Panc1 (cell line): ENCODE measurements at regions not wholly inside any gene's neighbourhood (a gene's known extent, or its start where the extent isn't known, plus 50 kb on each side); places are given as distances from the start of the nearest gene placed in this dataset.

Experiments
- ATAC-seq: fragments of 200-7000 bp; cut with Tn5 transposase; 2 replicates; pipeline ENCODE4 v1.9.1; 2020; ENCODE audit warnings: mild to moderate bottlenecking, moderate library complexity
- BruUV-seq: library from RNA; stranded (reverse); fragments of 400-500 nt; replicated peaks from 2 replicates; lab custom pipeline; 2021; lab: Mats Ljungman, UMichigan
- CTCF ChIA-PET: fragments of 300-600 bp; sonication (Branson Sonifier 250); formaldehyde crosslinking; loops from one replicate; lab custom pipeline; 2022; ENCODE audit warnings: antibody characterized with exemption; lab: Charles Lee
- POLR2A ChIA-PET: fragments of 300-600 bp; sonication (Branson Sonifier 250); formaldehyde crosslinking; loops from one replicate; lab custom pipeline; 2022; ENCODE audit warnings: antibody characterized with exemption; lab: Charles Lee
- DNase-seq: peaks from one replicate; pipeline ENCODE4 v3.0.0-alpha.2; 2010; ENCODE audit warnings: low read depth, low spot score
- H3K27ac ChIP-seq: 2 replicates; pipeline ENCODE4 v1.5.1; 2011; ENCODE audit warnings: mild to moderate bottlenecking, low read length, inconsistent platforms
- H3K27me3 ChIP-seq: fragments of 200-500 bp; sonication (Bioruptor generic); 2 replicates; pipeline ENCODE4 v1.6.0; 2014; ENCODE audit warnings: low read length, inconsistent platforms; ENCODE audit not compliant: control insufficient read depth, insufficient read depth
- H3K36me3 ChIP-seq: fragments of 200-500 bp; sonication (Bioruptor generic); 2 replicates; pipeline ENCODE4 v1.5.1; 2014; ENCODE audit warnings: inconsistent platforms, mild to moderate bottlenecking, low read length, moderate library complexity; ENCODE audit not compliant: control insufficient read depth, insufficient read depth
- H3K4me1 ChIP-seq: 2 replicates; pipeline ENCODE4 v1.5.1; 2011; ENCODE audit warnings: inconsistent platforms, mild to moderate bottlenecking, low read length, moderate library complexity; ENCODE audit not compliant: control insufficient read depth, insufficient read depth
- H3K4me3 ChIP-seq, 2 experiments: 2 replicates each; pipeline ENCODE4 v1.5.1; 2011 to 2012; ENCODE audit warnings: low read depth in 2 of 2, low read length in 2 of 2, mild to moderate bottlenecking in 2 of 2, inconsistent platforms in 1 of 2, moderate library complexity in 1 of 2
- H3K9me3 ChIP-seq: fragments of 200-500 bp; sonication (Bioruptor generic); 2 replicates; pipeline ENCODE4 v1.5.1; 2014; ENCODE audit warnings: low read depth, mild to moderate bottlenecking, inconsistent platforms, low read length, moderate library complexity; ENCODE audit not compliant: control insufficient read depth, insufficient read depth
- CTCF ChIP-seq: fragments of 450-650 bp; IDR thresholded peaks from 2 replicates; pipeline ENCODE4 v1.5.1; 2017; ENCODE audit warnings: mild to moderate bottlenecking
- POLR2AphosphoS5 ChIP-seq: IDR thresholded peaks from 2 replicates; pipeline ENCODE4 v1.6.1; 2012; ENCODE audit warnings: mild to moderate bottlenecking, low read depth, low read length, moderate library complexity
- REST ChIP-seq, 2 experiments: IDR thresholded peaks; 2 replicates each; pipeline ENCODE4 v1.6.1; 2011 to 2012; ENCODE audit warnings: low read depth in 2 of 2, control low read depth in 1 of 2, low read length in 1 of 2, mild to moderate bottlenecking in 1 of 2, moderate library complexity in 1 of 2; ENCODE audit not compliant: insufficient read depth in 1 of 2
- SIN3A ChIP-seq: IDR thresholded peaks from 2 replicates; pipeline ENCODE4 v1.6.1; 2012; ENCODE audit warnings: low read depth, mild to moderate bottlenecking, low read length, moderate library complexity, borderline replicate concordance; ENCODE audit not compliant: insufficient read depth
- TCF7L2 ChIP-seq: IDR thresholded peaks from 2 replicates; pipeline ENCODE4 v1.6.1; 2011; ENCODE audit warnings: mild to moderate bottlenecking, low read depth, low read length, inconsistent platforms
- in situ Hi-C: cut with HindIII; loops from 2 replicates; pipeline ENCODE4 v1.10.0; 2016; ENCODE audit warnings: low sequenced_read_pairs, low pct_unique_long_range_greater_than_20kb
- intact Hi-C: fragments of 100-400 bp; cut with micrococcal nuclease; formaldehyde crosslinking; loops from one replicate; pipeline ENCODE4 v1.10.0; 2022; ENCODE audit not compliant: unreplicated experiment

DNA sequence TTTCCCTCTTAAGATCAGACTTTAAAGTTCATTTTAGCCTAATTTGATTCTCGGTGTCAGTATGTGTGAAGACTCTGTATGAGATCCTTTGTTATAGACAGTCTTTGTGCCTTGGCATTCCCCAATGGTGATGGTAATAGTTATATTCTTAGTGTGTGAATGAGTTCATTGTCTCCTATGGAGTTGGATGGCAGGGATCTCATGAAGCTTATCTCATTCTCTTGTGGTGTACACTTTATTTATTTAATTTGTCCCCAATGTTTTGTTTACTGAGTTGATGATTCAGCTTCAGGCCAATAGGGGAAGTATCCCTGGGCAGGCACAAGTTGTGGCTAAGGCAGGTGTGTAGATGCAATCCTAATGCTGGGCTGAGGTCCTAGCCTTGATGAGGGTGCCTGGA, 222.0 kb upstream of the DPPA4 start:
- ChIA-PET CTCF (no interaction called here), POLR2A (no interaction called here)
- DNase-seq, result no peak
- in situ Hi-C loops, result no loop called here
- no TSS peak for BruUV-seq
- Histone ChIP-seq H3K9me3 (no peaks in the 10 kb centered on the region; the same call in 1 of the 2 replicates), H3K27me3 (no peaks in the 10 kb centered on the region), H3K4me3 (no peak overlapping the region), H3K36me3 (no peaks in the 10 kb centered on the region), H3K4me1 (no peaks in the 10 kb centered on the region), H3K27ac (no peak overlapping the region)
- TF ChIP-seq POLR2AphosphoS5 (no peak), TCF7L2 (no peak), REST (IDR thresholded peaks at IDR 0.05; ENCODE audit: insufficient read depth in 1 of 2, low read depth in 2 of 2, low read length in 1 of 2) (no peak), SIN3A (no peak), CTCF (no peak)
- ATAC-seq, result no peak; the same call in 1 of the 2 replicates
- intact Hi-C loops, result no loop called here

GRCh38 chr3:109563149-109563548, 225.8 kb upstream of the DPPA4 start:
- Histone ChIP-seq H3K27ac (no peak overlapping the region), H3K9me3 (peaks cover 8% of the 10 kb centered on the region; the same call in 1 of the 2 replicates), H3K27me3 (no peaks in the 10 kb centered on the region), H3K4me1 (no peaks in the 10 kb centered on the region), H3K4me3 (no peak overlapping the region), H3K36me3 (no peaks in the 10 kb centered on the region)
- no peak for DNase-seq
- BruUV-seq, result no TSS peak
- TF ChIP-seq TCF7L2 (no peak), REST (IDR thresholded peaks at IDR 0.05; ENCODE audit: insufficient read depth in 1 of 2, low read depth in 2 of 2, low read length in 1 of 2) (no peak), POLR2AphosphoS5 (no peak), CTCF (no peak), SIN3A (no peak)
- CTCF ChIA-PET, result no interaction called here
- POLR2A ChIA-PET, result no interaction called here
- in situ Hi-C loops, result no loop called here
- intact Hi-C loops, result no loop called here
- ATAC-seq, result no peak
